SK-N-SH treated with all-trans-retinoic acid at 6 μM for 48 hours (cell line): ENCODE measurements at regions not wholly inside any gene's neighbourhood (a gene's known extent, or its start where the extent isn't known, plus 50 kb on each side); places are given as distances from the start of the nearest gene placed in this dataset.

ENCODE experiments used
- ATAC-seq: fragments of 200-7000 bp; cut with Tn5 transposase; 3 replicates; pipeline ENCODE4 v1.9.1; 2020; ENCODE audit warnings: mild to moderate bottlenecking, moderate library complexity
- ARNTL ChIP-seq: fragments of 450-650 bp; formaldehyde crosslinking; IDR thresholded peaks from 2 replicates; pipeline ENCODE4 v1.5.0; 2020; ENCODE audit warnings: low read depth, mild to moderate bottlenecking, moderate library complexity, borderline replicate concordance
- BACH2 ChIP-seq: fragments of 250-450 bp; sonication (Bioruptor Pico); IDR thresholded peaks from 2 replicates; pipeline ENCODE4 v1.9.0; 2021; ENCODE audit warnings: mild to moderate bottlenecking, borderline replicate concordance
- CSDC2 ChIP-seq: fragments of 250-450 bp; sonication (Bioruptor Pico); IDR thresholded peaks from 2 replicates; pipeline ENCODE4 v1.5.0; 2020; ENCODE audit warnings: mild to moderate bottlenecking, moderate library complexity
- ESRRG ChIP-seq: fragments of 250-450 bp; sonication (Bioruptor Pico); IDR thresholded peaks from 2 replicates; pipeline ENCODE4 v1.6.1; 2021; ENCODE audit warnings: mild to moderate bottlenecking
- GLIS3 ChIP-seq: fragments of 250-450 bp; sonication (Bioruptor Pico); IDR thresholded peaks from 2 replicates; pipeline ENCODE4 v1.5.0; 2020; ENCODE audit warnings: mild to moderate bottlenecking, moderate library complexity
- OSR1 ChIP-seq: fragments of 250-450 bp; sonication (Bioruptor Pico); IDR thresholded peaks from 2 replicates; pipeline ENCODE4 v1.8.0; 2022; ENCODE audit warnings: moderate library complexity, mild to moderate bottlenecking, inconsistent platforms
- PPARA ChIP-seq: fragments of 250-450 bp; sonication (Bioruptor Pico); IDR thresholded peaks from 2 replicates; pipeline ENCODE4 v1.5.0; 2020; ENCODE audit warnings: mild to moderate bottlenecking, borderline replicate concordance
- RARB ChIP-seq: fragments of 250-450 bp; sonication (Bioruptor Pico); IDR thresholded peaks from 2 replicates; pipeline ENCODE4 v1.8.0; 2021; ENCODE audit warnings: mild to moderate bottlenecking, moderate library complexity
- SNAI2 ChIP-seq: fragments of 250-450 bp; sonication (Bioruptor Pico); IDR thresholded peaks from 2 replicates; pipeline ENCODE4 v1.5.0; 2020; ENCODE audit warnings: mild to moderate bottlenecking, moderate library complexity
- TOX ChIP-seq: fragments of 250-450 bp; sonication (Bioruptor Pico); IDR thresholded peaks from 2 replicates; pipeline ENCODE4 v1.8.0; 2021; ENCODE audit warnings: mild to moderate bottlenecking, moderate library complexity, borderline replicate concordance
- ZC3H10 ChIP-seq: fragments of 250-450 bp; sonication (Bioruptor Pico); IDR thresholded peaks from 2 replicates; pipeline ENCODE4 v1.5.1; 2021; ENCODE audit warnings: mild to moderate bottlenecking, moderate library complexity
- ZFP3 ChIP-seq: fragments of 250-450 bp; sonication (Bioruptor Pico); IDR thresholded peaks from 2 replicates; pipeline ENCODE4 v1.5.0; 2020; ENCODE audit warnings: mild to moderate bottlenecking, moderate library complexity
- ZFP30 ChIP-seq: fragments of 450-650 bp; formaldehyde crosslinking; IDR thresholded peaks from 2 replicates; pipeline ENCODE4 v1.5.0; 2022; ENCODE audit warnings: mild to moderate bottlenecking, moderate library complexity
- ZNF565 ChIP-seq: fragments of 450-650 bp; formaldehyde crosslinking; conservative IDR thresholded peaks from 2 replicates; pipeline ENCODE4 v1.5.0; 2020; ENCODE audit warnings: low read depth, mild to moderate bottlenecking, moderate library complexity
- ZNF70 ChIP-seq: fragments of 450-650 bp; formaldehyde crosslinking; IDR thresholded peaks from 2 replicates; pipeline ENCODE4 v1.5.0; 2020; ENCODE audit warnings: mild to moderate bottlenecking, moderate library complexity
- ZNF8 ChIP-seq: fragments of 450-650 bp; formaldehyde crosslinking; IDR thresholded peaks from 2 replicates; pipeline ENCODE4 v1.5.0; 2020; ENCODE audit warnings: mild to moderate bottlenecking, moderate library complexity
- TF ChIP-seq, protein P1 (sequence below): fragments of 250-450 bp; sonication (Bioruptor Pico); IDR thresholded peaks from 2 replicates; pipeline ENCODE4 v1.5.0; 2020; ENCODE audit warnings: mild to moderate bottlenecking, moderate library complexity
- TF ChIP-seq, protein P2 (sequence below): fragments of 250-450 bp; sonication (Bioruptor Pico); IDR thresholded peaks from 2 replicates; pipeline ENCODE4 v1.5.1; 2021; ENCODE audit warnings: mild to moderate bottlenecking, moderate library complexity
- TF ChIP-seq, protein P3 (sequence below): fragments of 250-450 bp; sonication (Bioruptor Pico); IDR thresholded peaks from 2 replicates; pipeline ENCODE4 v1.5.1; 2020; ENCODE audit warnings: low read depth, mild to moderate bottlenecking, moderate library complexity
- TF ChIP-seq, protein P4 (sequence below): fragments of 250-450 bp; sonication (Bioruptor Pico); IDR thresholded peaks from 2 replicates; pipeline ENCODE4 v1.8.0; 2020; ENCODE audit warnings: mild to moderate bottlenecking, moderate library complexity, borderline replicate concordance

DNA sequence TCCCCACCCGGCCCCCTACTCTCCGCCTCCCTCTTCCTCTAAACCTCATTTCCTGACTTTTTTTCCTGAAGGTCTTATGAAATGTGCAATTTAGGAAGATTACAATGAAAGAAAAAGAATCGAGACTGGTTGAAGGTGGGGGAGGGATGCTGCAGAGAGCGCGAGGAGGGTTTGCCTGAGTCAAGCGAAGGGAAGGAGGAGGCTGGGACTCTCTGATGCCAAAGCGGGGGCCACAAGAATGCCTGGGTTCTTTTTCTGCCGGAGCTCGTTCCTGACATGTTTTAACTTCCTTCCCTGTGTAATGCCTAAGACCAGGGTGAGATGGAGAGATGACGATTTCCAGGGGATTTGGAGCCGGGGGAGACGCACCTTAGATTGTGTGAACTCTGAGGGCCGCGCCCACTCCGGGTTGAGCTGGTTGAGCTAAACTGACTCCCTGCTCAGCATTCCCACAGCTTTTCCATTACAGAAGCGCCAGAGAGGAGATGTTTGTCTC, 270.5 kb upstream of the SORL1-AS1 start:
- no peak for ATAC-seq
- TF ChIP-seq ZFP30 (CRISPR knock-in tag), result no peak
- TF ChIP-seq CSDC2 (CRISPR knock-in tag), result no peak
- no peak for TF ChIP-seq TOX (CRISPR knock-in tag)
- TF ChIP-seq RARB, result no peak
- no peak for TF ChIP-seq OSR1 (CRISPR knock-in tag)
- TF ChIP-seq, protein P1, sequence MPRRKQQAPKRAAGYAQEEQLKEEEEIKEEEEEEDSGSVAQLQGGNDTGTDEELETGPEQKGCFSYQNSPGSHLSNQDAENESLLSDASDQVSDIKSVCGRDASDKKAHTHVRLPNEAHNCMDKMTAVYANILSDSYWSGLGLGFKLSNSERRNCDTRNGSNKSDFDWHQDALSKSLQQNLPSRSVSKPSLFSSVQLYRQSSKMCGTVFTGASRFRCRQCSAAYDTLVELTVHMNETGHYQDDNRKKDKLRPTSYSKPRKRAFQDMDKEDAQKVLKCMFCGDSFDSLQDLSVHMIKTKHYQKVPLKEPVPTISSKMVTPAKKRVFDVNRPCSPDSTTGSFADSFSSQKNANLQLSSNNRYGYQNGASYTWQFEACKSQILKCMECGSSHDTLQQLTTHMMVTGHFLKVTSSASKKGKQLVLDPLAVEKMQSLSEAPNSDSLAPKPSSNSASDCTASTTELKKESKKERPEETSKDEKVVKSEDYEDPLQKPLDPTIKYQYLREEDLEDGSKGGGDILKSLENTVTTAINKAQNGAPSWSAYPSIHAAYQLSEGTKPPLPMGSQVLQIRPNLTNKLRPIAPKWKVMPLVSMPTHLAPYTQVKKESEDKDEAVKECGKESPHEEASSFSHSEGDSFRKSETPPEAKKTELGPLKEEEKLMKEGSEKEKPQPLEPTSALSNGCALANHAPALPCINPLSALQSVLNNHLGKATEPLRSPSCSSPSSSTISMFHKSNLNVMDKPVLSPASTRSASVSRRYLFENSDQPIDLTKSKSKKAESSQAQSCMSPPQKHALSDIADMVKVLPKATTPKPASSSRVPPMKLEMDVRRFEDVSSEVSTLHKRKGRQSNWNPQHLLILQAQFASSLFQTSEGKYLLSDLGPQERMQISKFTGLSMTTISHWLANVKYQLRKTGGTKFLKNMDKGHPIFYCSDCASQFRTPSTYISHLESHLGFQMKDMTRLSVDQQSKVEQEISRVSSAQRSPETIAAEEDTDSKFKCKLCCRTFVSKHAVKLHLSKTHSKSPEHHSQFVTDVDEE (CRISPR knock-in tag), result no peak
- no peak for TF ChIP-seq ZC3H10 (CRISPR knock-in tag)
- no peak for TF ChIP-seq ZNF565 (CRISPR knock-in tag)

DNA sequence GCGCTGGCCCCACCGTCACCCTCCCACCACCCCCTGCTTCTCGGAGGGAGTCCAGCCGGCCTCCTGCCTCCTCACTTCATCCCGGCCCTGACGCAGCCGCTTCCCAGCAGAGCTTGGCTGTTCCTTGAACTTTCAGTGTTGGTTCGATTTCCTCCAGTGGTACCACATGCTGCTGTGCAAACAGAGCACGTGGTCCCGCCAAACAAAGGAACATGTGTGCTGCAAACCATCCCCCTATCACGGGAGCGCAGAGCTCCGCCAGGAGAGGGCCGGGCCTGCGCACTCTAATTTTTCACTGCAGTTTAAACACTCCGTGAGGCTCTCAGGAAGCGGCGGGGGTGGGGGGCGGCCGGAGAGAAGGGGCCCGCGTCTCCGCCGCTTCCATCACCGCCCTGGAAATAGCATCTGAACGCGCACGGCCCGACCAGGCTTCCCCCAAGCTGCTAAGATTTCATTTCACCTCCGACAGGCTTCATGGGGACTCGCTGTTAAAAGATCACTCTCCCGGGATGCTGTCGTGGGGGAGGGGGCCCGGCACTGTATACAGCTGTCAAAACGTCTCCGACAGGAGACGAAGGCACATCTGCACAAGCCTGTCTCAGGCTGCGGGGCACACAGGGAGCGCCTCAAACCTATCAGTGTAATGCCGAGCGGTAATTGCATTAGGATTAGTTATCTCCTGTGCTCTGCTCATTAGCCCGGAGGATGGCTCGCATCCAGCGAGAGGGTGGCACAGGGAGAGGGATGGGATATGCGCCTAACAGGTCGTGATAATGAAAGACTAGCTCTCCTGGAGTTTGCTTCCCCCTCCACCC, 269.9 kb upstream of the SORL1-AS1 start:
- TF ChIP-seq, protein P2, sequence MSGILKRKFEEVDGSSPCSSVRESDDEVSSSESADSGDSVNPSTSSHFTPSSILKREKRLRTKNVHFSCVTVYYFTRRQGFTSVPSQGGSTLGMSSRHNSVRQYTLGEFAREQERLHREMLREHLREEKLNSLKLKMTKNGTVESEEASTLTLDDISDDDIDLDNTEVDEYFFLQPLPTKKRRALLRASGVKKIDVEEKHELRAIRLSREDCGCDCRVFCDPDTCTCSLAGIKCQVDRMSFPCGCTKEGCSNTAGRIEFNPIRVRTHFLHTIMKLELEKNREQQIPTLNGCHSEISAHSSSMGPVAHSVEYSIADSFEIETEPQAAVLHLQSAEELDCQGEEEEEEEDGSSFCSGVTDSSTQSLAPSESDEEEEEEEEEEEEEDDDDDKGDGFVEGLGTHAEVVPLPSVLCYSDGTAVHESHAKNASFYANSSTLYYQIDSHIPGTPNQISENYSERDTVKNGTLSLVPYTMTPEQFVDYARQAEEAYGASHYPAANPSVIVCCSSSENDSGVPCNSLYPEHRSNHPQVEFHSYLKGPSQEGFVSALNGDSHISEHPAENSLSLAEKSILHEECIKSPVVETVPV (CRISPR knock-in tag), result no peak
- TF ChIP-seq BACH2, result no peak
- TF ChIP-seq PPARA (CRISPR knock-in tag), result no peak; the same call in 1 of the 2 replicates
- TF ChIP-seq GLIS3 (CRISPR knock-in tag), result no peak
- TF ChIP-seq ZFP3, result no peak; the same call in 1 of the 2 replicates
- peak; percentile 29; the same call in 1 of the 2 replicates for TF ChIP-seq ZNF8 (CRISPR knock-in tag)
- no peak for TF ChIP-seq TOX (CRISPR knock-in tag)
- no peak for TF ChIP-seq ZC3H10 (CRISPR knock-in tag)
- TF ChIP-seq, protein P3, sequence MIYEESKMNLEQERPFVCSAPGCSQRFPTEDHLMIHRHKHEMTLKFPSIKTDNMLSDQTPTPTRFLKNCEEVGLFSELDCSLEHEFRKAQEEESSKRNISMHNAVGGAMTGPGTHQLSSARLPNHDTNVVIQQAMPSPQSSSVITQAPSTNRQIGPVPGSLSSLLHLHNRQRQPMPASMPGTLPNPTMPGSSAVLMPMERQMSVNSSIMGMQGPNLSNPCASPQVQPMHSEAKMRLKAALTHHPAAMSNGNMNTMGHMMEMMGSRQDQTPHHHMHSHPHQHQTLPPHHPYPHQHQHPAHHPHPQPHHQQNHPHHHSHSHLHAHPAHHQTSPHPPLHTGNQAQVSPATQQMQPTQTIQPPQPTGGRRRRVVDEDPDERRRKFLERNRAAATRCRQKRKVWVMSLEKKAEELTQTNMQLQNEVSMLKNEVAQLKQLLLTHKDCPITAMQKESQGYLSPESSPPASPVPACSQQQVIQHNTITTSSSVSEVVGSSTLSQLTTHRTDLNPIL (CRISPR knock-in tag), result no peak
- TF ChIP-seq, protein P1 (CRISPR knock-in tag), result peak; percentile 46; the same call in 1 of the 2 replicates
- no peak for TF ChIP-seq ZNF70 (CRISPR knock-in tag)
- TF ChIP-seq OSR1 (CRISPR knock-in tag), result no peak
- peak; percentile 31; the same call in 1 of the 2 replicates for TF ChIP-seq SNAI2 (CRISPR knock-in tag)
- peak; percentile 44; the same call in 2 of the 3 replicates for ATAC-seq

DNA sequence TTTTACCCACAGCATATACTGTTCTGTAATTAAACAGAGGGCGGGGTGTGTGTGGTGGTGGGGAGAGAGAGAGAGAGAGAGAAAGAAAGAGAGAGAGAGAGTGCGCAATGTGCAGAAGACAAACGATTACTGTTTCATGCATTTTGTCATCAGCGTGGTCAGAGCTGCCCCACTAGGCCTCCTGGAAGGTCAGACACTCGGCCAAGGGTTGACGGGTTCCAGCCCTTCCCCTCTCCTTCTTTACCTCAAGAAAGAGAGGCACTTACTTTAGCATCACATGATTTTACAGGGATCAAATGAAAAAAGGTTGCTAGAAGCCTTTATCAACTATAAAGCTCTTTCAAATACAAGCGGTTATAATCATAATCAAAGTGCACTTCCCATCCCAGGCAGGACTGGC, 269.2 kb upstream of the SORL1-AS1 start:
- no peak for ATAC-seq
- TF ChIP-seq ESRRG (CRISPR knock-in tag) (no peak), ARNTL (CRISPR knock-in tag) (no peak), ZNF8 (CRISPR knock-in tag) (no peak), SNAI2 (CRISPR knock-in tag) (no peak), GLIS3 (CRISPR knock-in tag) (no peak)
- TF ChIP-seq, protein P4, sequence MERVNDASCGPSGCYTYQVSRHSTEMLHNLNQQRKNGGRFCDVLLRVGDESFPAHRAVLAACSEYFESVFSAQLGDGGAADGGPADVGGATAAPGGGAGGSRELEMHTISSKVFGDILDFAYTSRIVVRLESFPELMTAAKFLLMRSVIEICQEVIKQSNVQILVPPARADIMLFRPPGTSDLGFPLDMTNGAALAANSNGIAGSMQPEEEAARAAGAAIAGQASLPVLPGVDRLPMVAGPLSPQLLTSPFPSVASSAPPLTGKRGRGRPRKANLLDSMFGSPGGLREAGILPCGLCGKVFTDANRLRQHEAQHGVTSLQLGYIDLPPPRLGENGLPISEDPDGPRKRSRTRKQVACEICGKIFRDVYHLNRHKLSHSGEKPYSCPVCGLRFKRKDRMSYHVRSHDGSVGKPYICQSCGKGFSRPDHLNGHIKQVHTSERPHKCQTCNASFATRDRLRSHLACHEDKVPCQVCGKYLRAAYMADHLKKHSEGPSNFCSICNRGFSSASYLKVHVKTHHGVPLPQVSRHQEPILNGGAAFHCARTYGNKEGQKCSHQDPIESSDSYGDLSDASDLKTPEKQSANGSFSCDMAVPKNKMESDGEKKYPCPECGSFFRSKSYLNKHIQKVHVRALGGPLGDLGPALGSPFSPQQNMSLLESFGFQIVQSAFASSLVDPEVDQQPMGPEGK (CRISPR knock-in tag), result no peak
